Cardiac muscle cell (in vitro differentiated cells and primary cell): ENCODE measurements at regions not wholly inside any gene's neighbourhood (a gene's known extent, or its start where the extent isn't known, plus 50 kb on each side); places are given as distances from the start of the nearest gene placed in this dataset.
A peak's percentile ranks its signal among the peaks of the same experiment; 100 is the strongest.

Experiments
- DNase-seq, 2 donors: peaks; one replicate each; pipeline versions ENCODE4 v3.0.0 to v3.0.0-alpha.2; 2010 to 2017; ENCODE audit warnings: low read depth in 1 of 2, low spot score in 1 of 2
- H3K27ac ChIP-seq: fragments of 200-600 bp; sonication (generic); 2 replicates; pipeline ENCODE4 v1.5.1; 2016
- H3K27me3 ChIP-seq: fragments of 200-600 bp; sonication (generic); 2 replicates; pipeline ENCODE4 v1.6.0; 2016; ENCODE audit warnings: control low read depth
- H3K36me3 ChIP-seq: fragments of 200-600 bp; sonication (generic); 2 replicates; pipeline ENCODE4 v1.5.1; 2016; ENCODE audit warnings: control low read depth
- H3K4me1 ChIP-seq: fragments of 200-600 bp; sonication (generic); 2 replicates; pipeline ENCODE4 v1.8.1; 2017; ENCODE audit warnings: low read depth, mild to moderate bottlenecking, mixed run types
- H3K4me3 ChIP-seq: fragments of 200-600 bp; sonication (generic); 2 replicates; pipeline ENCODE4 v1.5.1; 2016; ENCODE audit warnings: mild to moderate bottlenecking
- H3K9me3 ChIP-seq: fragments of 200-600 bp; sonication (generic); 2 replicates; pipeline ENCODE4 v1.5.1; 2017; ENCODE audit warnings: low read depth, mild to moderate bottlenecking, control low read depth
- TF ChIP-seq, protein P1 (sequence below): IDR thresholded peaks from 2 replicates; pipeline ENCODE4 v1.5.1; 2012; ENCODE audit warnings: low read depth, mild to moderate bottlenecking, low read length

DNA sequence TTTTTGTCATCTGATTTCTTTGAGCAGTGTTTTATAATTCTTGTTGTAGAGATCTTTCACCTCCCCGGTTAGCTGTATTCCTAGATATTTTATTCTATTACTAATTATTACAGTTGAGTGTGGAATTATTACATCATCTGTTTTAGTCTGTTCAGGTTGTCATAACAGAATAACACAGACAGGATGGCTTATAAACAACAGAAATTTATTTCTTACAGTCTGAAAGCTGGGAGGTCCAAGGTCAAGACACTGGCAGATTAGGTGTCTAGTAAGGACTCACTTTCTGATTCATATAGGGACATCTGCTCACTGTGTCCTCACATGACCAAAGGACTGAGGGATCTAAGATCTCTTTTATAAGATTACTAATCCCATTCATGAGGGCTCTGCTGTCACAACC is 121.3 kb upstream of the THBS1 start:
- H3K27me3 ChIP-seq, result no peaks in the 10 kb centered on the region
- H3K9me3 ChIP-seq, result no peaks in the 10 kb centered on the region
- TF ChIP-seq, protein P1, sequence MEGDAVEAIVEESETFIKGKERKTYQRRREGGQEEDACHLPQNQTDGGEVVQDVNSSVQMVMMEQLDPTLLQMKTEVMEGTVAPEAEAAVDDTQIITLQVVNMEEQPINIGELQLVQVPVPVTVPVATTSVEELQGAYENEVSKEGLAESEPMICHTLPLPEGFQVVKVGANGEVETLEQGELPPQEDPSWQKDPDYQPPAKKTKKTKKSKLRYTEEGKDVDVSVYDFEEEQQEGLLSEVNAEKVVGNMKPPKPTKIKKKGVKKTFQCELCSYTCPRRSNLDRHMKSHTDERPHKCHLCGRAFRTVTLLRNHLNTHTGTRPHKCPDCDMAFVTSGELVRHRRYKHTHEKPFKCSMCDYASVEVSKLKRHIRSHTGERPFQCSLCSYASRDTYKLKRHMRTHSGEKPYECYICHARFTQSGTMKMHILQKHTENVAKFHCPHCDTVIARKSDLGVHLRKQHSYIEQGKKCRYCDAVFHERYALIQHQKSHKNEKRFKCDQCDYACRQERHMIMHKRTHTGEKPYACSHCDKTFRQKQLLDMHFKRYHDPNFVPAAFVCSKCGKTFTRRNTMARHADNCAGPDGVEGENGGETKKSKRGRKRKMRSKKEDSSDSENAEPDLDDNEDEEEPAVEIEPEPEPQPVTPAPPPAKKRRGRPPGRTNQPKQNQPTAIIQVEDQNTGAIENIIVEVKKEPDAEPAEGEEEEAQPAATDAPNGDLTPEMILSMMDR, result no peak
- no peak for DNase-seq
- H3K36me3 ChIP-seq, result no peaks in the 10 kb centered on the region
- H3K4me3 ChIP-seq, result no peak overlapping the region
- H3K4me1 ChIP-seq, result no peaks in the 10 kb centered on the region
- no peak overlapping the region for H3K27ac ChIP-seq

DNA sequence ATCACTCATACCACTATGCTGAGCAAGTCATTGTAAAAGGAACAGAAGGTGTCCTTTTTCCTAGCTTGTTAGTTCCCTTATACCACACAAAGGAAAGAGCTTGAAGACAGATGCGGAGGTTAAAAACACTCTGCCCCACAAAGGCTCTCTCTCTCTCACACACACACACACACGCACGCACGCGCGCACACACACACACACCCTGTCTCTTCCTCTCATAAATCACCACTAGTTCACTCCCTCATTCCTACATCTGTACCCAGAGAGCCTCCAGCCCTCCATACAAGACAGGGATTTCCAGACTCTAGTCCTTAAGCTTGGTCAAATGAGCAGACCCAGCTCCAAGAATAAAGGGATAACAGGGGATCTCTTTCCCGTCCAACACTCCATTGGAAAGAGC is 120.1 kb upstream of the THBS1 start:
- Histone ChIP-seq H3K4me3 (no peak overlapping the region), H3K27me3 (no peaks in the 10 kb centered on the region), H3K27ac (no peak overlapping the region), H3K4me1 (no peaks in the 10 kb centered on the region), H3K36me3 (no peaks in the 10 kb centered on the region), H3K9me3 (no peaks in the 10 kb centered on the region)
- no peak for DNase-seq
- TF ChIP-seq, protein P1, result no peak

DNA sequence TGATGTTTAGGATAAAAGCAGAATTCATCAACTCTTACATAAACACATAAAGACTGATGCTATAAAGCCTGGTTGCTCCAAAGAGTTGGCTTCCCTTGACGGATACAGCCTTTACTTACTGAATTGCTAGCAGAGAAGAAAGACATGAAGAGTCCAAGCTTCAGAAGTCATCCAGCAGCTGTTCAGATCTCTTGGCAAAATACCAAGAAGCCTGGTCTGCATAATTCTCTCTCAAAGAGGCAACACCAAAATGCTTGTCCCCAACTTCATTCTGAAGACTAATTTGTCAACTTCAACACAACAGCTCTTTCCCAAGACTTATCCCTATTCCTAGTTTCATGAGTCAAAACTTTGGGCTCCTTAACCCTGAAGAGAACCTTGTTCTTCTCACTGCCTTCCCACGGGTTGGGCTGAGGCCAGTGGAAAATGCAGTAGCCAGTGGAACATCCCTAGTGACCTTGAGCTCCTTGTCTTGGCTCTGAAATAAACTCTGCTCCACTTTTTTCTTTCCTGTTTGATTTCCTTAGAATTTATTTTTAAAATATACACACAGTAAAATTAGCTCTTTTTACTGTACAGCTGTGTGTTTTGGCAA is 119.2 kb upstream of the THBS1 start:
- Histone ChIP-seq H3K27ac (no peak overlapping the region), H3K27me3 (no peaks in the 10 kb centered on the region), H3K9me3 (no peaks in the 10 kb centered on the region), H3K4me3 (no peak overlapping the region), H3K4me1 (no peaks in the 10 kb centered on the region), H3K36me3 (no peaks in the 10 kb centered on the region)
- DNase-seq, result peak in 1 of 2 donors; percentile 58
- TF ChIP-seq, protein P1, result no peak

DNA sequence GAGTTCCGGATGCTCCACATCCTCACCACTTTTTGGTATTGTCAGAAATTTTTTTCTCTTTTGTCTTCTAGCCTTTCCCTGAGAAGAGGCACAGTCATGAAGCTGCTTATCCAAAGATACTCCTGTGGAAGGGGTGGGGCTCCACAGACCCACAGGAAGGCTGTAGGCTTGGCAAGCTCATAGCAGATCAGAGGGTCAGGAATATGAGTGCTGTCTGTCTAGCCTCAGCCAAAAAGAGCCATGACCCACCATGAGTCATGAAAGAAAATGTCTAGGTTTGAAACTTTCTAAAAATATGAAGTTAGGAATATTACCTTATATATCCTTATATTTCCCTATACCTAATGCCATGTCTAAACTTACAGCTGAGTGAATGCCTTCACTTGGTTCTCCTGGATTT is 118.2 kb upstream of the THBS1 start:
- no peaks in the 10 kb centered on the region for H3K27me3 ChIP-seq
- TF ChIP-seq, protein P1, result no peak
- H3K27ac ChIP-seq, result no peak overlapping the region
- no peaks in the 10 kb centered on the region for H3K36me3 ChIP-seq
- no peak overlapping the region for H3K4me3 ChIP-seq
- peak in 1 of 2 donors; percentile 59 for DNase-seq
- no peaks in the 10 kb centered on the region for H3K9me3 ChIP-seq
- no peaks in the 10 kb centered on the region for H3K4me1 ChIP-seq

DNA sequence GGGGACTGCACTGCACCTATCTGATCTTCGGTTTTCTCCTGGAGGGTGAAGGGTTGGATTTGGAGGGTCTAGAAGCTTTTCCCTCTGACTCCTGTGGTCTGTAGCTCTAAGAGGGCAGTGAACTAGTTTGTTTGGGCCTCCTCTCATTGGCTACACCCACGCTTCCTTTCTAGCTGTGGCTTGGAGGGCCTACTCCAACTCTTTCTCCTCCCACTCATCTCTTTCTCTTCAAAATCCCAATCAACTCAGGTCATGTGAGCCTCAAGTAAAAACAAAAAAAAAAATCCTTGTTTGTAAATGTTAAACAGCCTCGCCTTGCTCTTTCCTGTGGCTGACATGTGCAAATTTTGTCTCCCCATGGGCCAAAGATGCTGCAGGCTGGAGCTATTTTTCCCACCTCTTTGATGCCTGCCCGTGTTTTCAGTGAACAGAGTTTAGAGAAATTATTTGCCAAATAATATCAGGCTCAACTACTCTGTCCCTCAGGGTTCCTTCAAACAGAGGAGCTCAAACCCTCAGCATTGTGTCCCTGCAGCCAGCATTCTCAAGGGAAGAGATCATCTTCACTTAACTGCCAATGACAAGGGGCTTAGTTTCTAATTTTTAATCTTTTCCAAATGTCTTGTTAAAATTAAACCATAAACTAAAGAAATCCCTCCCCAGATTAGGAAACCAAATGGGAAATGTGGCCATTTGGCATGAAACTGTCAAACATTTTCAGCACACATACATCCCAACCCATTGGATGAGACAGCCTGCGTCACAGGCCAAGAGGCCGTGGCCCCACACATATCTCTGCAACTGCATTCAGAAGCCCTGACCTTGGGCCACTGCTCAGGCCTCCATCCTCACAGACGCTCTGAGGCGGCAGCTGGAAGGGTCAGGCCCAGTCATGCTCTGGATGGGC is 114.8 kb upstream of the THBS1 start:
- Histone ChIP-seq H3K27me3 (no peaks in the 10 kb centered on the region), H3K27ac (no peak overlapping the region), H3K9me3 (no peaks in the 10 kb centered on the region), H3K36me3 (no peaks in the 10 kb centered on the region), H3K4me1 (no peaks in the 10 kb centered on the region), H3K4me3 (no peak overlapping the region)
- no peak for DNase-seq
- TF ChIP-seq, protein P1, result no peak
